Suppressor macrophage (primary cell): ENCODE measurements at regions not wholly inside any gene's neighbourhood (a gene's known extent, or its start where the extent isn't known, plus 50 kb on each side); places are given as distances from the start of the nearest gene placed in this dataset.

ENCODE experiments used
- DNase-seq, 4 experiments: peaks; one replicate each; pipeline ENCODE4 v3.0.0-alpha.2; 2020 to 2022

DNA sequence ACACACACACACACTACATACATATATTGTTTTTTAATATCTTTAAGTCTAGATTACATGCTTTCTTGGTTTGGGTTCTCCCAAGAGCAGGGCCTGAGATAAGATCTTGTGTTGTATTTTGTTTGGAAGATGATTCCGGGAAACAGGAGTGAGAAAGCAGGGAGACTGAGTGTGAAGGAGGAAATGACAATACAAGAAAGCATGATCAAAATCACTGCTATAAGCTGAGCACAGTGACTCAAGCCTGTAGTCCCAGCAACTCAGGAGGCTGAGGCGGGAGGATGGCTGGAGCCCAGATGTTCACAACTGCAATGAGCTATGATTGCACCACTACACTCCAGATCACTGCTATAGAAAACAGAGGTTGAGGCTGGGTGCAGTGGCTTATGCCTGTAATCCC lies 267.6 kb downstream of the SKIDA1 start:
- no peak for DNase-seq

GRCh38 chr10:21257191-21257590 lies 268.3 kb downstream of the SKIDA1 start:
- DNase-seq: no peak

DNA sequence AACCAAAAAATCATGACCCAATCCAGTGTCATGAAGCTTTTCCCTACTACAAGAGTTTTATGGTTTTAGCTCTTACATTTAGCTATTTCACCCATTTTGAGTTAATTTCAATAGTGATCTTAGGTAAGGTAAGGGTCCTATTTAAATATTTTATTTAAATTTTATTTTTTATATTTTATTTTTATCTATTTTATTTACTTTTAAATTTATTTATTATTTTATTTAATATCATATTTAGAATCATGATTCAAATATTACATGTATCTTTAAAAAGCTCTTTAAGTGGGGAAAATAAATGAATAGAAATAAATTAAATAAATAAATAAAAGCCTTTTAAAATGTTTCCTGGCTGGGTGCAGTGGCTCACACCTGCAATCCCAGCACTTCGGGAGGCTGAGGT lies 276.0 kb downstream of the SKIDA1 start:
- DNase-seq: no peak

- DNase-seq: no peak
Measured at GRCh38 chr10:21247592-21247991, 277.9 kb downstream of the SKIDA1 start.

DNA sequence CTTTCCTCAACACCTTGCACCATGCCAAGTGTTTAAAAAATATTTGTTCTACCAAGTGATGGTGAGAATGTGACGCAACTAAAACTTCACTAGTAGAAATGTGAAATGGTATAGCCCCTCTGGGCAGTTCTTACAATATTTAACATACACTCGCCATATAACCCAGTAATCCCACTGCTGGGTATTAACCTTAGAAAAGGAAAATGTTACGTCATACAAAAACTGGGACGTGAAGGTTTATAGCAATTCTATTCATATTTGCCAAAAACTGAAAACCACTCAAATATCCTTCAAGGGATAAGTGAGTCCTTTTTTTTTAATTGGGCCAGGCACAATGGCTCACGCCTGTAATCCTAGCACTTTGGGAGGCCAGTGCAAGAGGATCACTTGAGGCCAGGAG lies 279.3 kb downstream of the SKIDA1 start:
- DNase-seq: no peak

DNA sequence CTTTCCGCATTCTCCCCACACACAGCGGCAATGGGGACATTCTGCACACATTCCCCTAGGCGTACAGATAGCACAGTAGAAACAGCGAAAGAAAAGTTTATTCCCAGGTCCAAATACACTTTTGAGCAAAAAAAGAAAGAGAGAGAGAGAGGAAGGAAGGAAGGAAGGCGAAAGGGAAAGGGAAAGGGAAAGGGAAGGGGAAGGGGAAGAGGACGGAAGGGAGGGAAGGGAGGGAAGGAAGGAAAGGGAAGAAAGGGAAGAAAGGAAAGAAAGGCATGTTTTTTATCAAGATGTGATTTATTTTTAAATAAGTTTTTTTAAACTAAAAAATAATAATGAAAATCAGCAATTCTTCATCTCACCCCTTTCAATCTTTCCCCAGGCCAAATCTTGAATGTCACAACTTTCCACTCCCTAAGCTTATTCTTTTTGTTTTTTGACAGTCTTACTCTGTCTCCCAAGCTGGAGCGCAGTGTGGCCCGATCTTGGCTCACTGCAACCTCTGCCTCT lies 281.7 kb downstream of the SKIDA1 start:
- DNase-seq: no peak

GRCh38 chr10:21242915-21243314 lies 282.6 kb downstream of the SKIDA1 start:
- DNase-seq: no peak

DNA sequence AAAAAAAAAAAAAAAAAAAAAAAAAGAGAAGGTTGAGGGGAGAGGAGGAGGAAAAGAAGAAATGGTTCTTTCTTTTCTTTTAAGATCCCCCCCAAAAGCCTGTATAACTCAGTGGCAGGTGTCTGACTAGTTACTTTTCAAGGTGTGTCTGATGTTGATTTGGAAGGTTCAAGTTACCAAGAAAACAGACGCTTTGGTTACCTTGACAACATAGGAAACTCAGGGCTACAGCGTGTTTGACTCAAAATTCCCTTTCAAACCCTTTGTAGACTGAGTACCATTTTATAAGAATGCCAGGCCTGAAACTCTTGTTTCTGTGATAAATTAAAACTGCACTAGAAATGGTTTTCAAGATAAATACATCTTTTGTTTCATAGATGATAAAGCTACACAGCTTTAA lies 286.8 kb downstream of the SKIDA1 start:
- no peak for DNase-seq

- DNase-seq: no peak
Measured at GRCh38 chr10:21238044-21238443, 287.4 kb downstream of the SKIDA1 start.

- DNase-seq: no peak
Measured at GRCh38 chr10:21234761-21235160, 290.7 kb downstream of the SKIDA1 start.

DNA sequence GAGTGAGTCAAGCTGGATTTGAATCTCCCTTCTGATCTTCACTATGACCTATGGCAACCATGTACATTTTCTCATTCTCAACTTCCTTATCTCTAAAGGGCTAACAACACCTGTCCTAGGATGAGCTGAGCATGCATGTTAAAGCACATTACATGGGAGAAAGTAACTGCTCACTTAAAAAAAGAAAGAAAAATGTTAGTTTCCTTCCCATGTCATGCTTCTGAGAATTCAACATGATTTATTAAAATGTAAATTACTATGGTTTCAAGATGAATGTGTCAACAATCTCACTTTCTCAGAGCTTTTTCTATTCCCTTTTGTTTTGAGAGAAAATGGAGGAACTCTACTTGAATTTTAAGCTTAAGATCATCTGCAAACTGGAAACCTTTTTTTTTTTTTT lies 295.3 kb downstream of the SKIDA1 start:
- no peak for DNase-seq

GRCh38 chr10:21217748-21218367 lies 307.6 kb downstream of the SKIDA1 start:
- DNase-seq: no peak

DNA sequence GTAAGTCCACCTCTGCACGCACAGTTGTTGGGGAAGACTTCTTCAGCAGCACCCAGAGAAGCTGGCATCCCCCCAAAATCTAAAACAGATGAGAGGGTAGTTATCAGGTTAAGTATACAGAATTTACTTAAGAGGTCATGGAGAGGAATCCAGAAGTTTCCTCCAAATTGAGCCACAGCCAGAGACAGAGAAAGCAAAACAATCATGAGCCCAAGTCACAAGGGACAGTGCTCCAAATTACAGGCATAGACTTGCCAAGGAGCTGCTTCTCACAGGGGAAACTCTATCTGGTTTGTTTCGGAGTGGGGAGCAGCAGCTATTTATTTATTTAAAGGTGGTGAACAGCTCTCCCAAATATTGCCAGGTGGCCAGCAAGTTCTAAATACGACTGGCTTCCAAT lies 308.4 kb downstream of the SKIDA1 start:
- DNase-seq: no peak

DNA sequence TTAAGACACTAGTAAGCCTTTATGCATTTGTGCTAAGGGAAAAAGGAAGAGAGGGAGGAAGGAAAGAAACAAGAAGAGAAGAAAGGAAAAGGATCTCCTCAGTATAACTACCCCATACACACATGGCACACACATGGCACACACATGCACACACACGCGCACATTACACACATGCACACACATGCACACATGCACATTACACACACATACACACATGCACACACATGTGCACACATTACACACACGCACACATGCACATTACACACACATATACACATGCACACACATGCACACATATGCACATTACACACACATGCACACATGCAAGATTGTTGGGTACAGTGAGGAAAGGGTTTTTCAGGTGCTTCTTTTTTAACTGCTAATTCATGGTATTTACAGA lies 311.2 kb downstream of the SKIDA1 start:
- DNase-seq: no peak

GRCh38 chr10:21213381-21213780 lies 312.1 kb downstream of the SKIDA1 start:
- no peak for DNase-seq

DNA sequence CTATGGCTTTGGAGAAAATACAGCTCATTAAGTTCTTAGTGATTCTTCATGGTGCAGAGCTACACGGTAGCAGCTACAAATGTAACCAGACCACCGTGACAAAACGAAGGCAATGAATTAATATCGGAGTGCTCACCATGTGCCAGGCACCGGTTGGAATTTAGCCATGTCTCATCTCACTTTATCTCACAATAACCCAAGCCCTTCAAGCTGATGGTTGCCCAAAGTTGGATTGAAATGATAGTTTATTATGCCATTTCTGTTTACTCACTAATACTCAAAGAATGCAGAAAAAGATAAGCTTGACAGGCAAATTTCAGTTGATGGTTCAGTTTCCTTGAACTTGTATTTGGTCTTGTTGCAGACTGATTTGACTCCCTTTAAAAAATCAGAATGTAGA lies 312.6 kb downstream of the SKIDA1 start:
- DNase-seq: no peak

DNA sequence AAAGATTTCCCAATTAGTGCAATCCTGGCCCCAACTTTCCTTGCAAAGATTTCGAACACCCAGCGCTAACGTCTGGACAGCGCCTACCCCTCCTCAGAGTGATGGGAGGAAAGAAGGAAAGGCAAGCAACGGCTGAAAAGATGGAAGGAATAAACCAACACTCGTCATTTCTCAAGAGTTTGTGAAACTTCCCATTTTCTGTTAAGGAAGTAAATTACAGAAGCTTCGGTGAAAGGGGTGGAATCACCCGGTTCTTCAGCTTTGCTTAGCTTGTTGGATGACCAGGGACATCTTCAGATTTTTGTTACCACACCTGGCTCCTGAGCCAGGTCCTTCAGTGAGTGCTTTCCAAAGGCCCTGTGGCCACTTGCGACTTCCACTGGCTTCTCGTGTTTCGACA lies 313.1 kb downstream of the SKIDA1 start:
- DNase-seq: peak; percentile 9 to 64 (median 48)

GRCh38 chr10:21209495-21209894 lies 312.4 kb upstream of the NEBL start:
- no peak for DNase-seq

- DNase-seq: no peak
Measured at GRCh38 chr10:21208666-21209316, 311.7 kb upstream of the NEBL start.

DNA sequence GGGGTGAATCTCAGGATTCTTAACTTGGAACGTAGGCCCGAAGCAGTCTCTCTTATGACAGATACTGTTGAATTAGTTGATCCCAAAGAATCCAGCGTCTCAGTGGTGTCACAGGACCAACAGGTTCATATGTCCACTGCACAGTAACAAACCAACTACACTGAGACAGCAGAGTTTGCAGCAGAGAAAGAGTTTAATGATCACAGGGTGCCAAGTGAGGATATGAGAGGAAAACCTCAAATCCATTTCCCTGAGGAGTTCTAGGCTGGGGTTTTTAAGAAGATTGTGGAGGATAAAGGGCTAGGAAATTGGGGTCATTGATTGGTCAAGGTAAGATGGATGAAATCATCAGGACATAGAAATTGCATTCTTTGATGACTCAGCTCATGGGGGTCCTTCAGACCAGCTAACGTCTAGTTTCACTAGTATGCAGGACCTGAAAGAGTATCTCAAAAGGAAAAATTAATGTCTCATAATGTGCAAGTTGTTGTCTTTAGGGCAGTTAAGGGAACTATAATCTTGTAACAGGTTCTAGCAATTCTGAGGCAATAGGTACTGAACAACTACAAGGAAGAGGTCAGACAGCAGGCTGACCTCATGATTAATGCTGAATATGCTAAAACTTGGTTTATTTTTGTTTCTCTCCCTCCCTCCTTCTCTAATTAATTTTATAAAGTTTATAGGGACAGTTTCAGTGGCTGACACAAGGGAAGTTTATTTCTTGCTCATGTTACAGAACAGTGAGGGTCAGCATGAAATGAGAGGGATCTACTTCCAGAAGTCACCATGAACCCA lies 310.9 kb upstream of the NEBL start:
- no peak for DNase-seq

- DNase-seq: no peak
Measured at GRCh38 chr10:21205328-21205727, 308.2 kb upstream of the NEBL start.

DNA sequence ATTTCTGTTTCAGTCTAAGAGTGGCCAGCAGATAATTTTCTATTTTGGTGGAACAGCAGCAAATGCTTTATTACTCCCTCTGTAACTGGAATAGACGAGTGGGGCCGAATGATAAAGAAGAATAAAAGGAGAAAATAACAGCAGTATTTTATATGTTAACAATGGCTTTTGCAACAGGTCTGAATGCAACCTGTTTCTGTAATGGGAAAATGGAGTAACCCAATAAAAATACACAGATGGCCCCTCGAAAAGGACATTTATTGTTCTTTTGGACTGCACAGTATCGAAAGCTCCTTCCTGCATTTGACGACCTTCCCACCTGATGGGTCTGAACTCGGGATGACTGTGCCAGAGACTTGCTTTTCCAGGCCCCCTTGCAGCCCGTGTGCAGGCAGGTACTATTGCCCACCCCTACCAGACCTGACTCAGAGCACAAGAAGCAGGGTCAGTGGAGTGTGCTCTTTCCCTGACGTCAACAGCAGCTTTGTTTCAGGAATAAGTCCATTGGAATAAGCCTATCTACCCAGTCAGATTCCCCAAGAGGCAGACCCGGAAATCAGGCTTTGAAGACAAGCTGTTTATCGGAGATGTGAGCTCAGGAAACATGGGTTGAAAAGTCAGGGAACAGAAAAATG lies 306.5 kb upstream of the NEBL start:
- no peak for DNase-seq

- no peak for DNase-seq
Measured at GRCh38 chr10:21202776-21203462, 305.8 kb upstream of the NEBL start.
